T-helper 2 cell treated with Interferon-gamma antibody and Interleukin-4, amounts not matched to agents 5 μg/mL and 100 μg/mL, for 36 hours (primary cell): ENCODE measurements at regions not wholly inside any gene's neighbourhood (a gene's known extent, or its start where the extent isn't known, plus 50 kb on each side); places are given as distances from the start of the nearest gene placed in this dataset.

Experiments used
- DNase-seq: peaks from one replicate; pipeline ENCODE4 v3.0.0; 2021; ENCODE audit warnings: low spot score
- H3K27ac Mint-ChIP-seq: one replicate; pipeline ENCODE4 v1.8.0; 2021; ENCODE audit warnings: mild to moderate bottlenecking, mixed read lengths
- H3K27me3 Mint-ChIP-seq: one replicate; pipeline ENCODE4 v1.8.0; 2021; ENCODE audit warnings: low read depth, mixed read lengths
- H3K36me3 Mint-ChIP-seq: one replicate; pipeline ENCODE4 v1.8.0; 2021; ENCODE audit warnings: low read depth, mixed read lengths
- H3K4me1 Mint-ChIP-seq: one replicate; pipeline ENCODE4 v1.8.0; 2021; ENCODE audit warnings: low read depth, mixed read lengths
- H3K4me3 Mint-ChIP-seq: one replicate; pipeline ENCODE4 v1.8.0; 2022; ENCODE audit warnings: mild to moderate bottlenecking, moderate library complexity, mixed read lengths
- H3K9me3 Mint-ChIP-seq: one replicate; pipeline ENCODE4 v1.8.0; 2021; ENCODE audit warnings: mixed read lengths

- Mint-ChIP-seq H3K36me3 (no peaks in the 10 kb centered on the region), H3K27me3 (no peaks in the 10 kb centered on the region), H3K4me3 (no peak overlapping the region), H3K4me1 (no peaks in the 10 kb centered on the region), H3K27ac (no peak overlapping the region), H3K9me3 (no peaks in the 10 kb centered on the region)
- no peak for DNase-seq
Observed at GRCh38 chr5:89441965-89442364, 559.0 kb upstream of the MEF2C start.

- H3K27me3 Mint-ChIP-seq: no peaks in the 10 kb centered on the region
- DNase-seq: no peak
- H3K9me3 Mint-ChIP-seq: no peaks in the 10 kb centered on the region
- H3K4me1 Mint-ChIP-seq: no peaks in the 10 kb centered on the region
- no peaks in the 10 kb centered on the region for H3K36me3 Mint-ChIP-seq
- H3K27ac Mint-ChIP-seq: no peak overlapping the region
- H3K4me3 Mint-ChIP-seq: no peak overlapping the region
Observed at GRCh38 chr5:89440670-89441069, 557.7 kb upstream of the MEF2C start.

DNA sequence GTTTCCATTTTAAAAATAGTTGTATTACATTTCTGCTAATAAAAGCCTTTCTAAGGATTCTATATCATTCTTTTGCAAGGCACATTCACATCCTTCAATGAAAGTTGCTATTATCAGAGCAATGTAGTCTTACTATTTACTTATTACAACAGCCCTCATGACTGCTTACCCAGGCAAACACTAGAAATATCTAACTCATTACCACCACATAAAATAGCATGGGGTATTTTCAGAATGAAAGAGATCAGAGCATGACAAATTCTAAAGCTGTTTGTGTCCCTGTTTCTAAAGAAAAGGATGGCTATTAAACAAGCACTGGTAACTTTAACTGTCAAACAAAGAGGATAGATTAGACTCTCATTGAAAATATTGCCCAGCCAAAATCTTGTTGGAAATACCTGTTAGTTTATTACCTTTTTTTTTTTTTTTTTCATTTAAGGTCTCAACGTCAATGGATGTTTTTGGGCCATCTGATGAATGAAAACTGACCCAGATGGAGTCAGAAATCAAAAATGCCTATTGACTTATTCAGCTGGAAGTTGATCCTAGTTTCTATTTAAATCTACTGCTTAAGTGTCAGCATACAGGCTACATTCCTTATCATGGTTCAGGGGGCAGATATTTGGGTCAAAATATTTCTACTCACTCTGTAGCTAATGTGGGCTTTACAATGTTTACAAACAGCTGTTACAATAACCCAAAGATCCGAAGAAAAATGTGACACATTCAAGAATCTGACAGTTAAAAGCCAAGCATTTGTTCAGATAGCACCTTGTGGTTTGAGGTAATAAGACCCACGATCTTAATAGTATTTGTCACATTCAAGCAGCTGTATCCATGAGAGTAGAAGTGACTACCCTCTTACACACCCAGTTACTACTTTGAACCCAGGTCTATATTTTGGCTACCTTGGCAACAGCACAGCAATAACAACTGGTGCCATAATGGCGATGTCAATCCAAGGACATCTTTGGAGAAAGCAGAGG, 554.8 kb upstream of the MEF2C start:
- Mint-ChIP-seq H3K4me1 (no peaks in the 10 kb centered on the region), H3K4me3 (no peak overlapping the region), H3K36me3 (no peaks in the 10 kb centered on the region), H3K9me3 (no peaks in the 10 kb centered on the region), H3K27me3 (no peaks in the 10 kb centered on the region), H3K27ac (no peak overlapping the region)
- no peak for DNase-seq

GRCh38 chr5:89436464-89436863, 553.5 kb upstream of the MEF2C start:
- Mint-ChIP-seq H3K4me1 (no peaks in the 10 kb centered on the region), H3K4me3 (no peak overlapping the region), H3K36me3 (no peaks in the 10 kb centered on the region), H3K27me3 (no peaks in the 10 kb centered on the region), H3K9me3 (no peaks in the 10 kb centered on the region), H3K27ac (no peak overlapping the region)
- no peak for DNase-seq

- no peak overlapping the region for H3K27ac Mint-ChIP-seq
- no peak for DNase-seq
- no peaks in the 10 kb centered on the region for H3K27me3 Mint-ChIP-seq
- H3K9me3 Mint-ChIP-seq: no peaks in the 10 kb centered on the region
- no peak overlapping the region for H3K4me3 Mint-ChIP-seq
- no peaks in the 10 kb centered on the region for H3K4me1 Mint-ChIP-seq
- no peaks in the 10 kb centered on the region for H3K36me3 Mint-ChIP-seq
Observed at GRCh38 chr5:89435347-89435746, 552.4 kb upstream of the MEF2C start.

DNA sequence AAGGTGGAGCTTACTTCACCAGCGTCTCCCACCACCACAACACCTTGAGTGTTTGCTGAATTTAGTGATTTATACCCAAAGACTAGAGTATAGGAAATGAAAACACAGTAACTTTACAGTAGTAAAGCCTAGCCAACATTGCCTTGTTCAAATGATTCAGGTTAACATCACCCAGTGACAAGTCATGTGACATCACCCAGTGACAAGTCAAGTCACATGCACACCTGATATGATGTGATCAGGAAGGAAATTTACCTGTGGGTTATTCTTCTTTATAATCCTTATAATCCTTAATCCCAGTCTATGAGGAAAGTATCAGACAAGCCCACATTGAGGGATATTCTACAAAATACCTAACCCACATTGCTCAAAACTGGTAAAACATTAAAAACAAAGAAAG, 545.6 kb upstream of the MEF2C start:
- Mint-ChIP-seq H3K4me1 (no peaks in the 10 kb centered on the region), H3K9me3 (no peaks in the 10 kb centered on the region), H3K27ac (no peak overlapping the region), H3K27me3 (no peaks in the 10 kb centered on the region), H3K36me3 (no peaks in the 10 kb centered on the region), H3K4me3 (no peak overlapping the region)
- no peak for DNase-seq

DNA sequence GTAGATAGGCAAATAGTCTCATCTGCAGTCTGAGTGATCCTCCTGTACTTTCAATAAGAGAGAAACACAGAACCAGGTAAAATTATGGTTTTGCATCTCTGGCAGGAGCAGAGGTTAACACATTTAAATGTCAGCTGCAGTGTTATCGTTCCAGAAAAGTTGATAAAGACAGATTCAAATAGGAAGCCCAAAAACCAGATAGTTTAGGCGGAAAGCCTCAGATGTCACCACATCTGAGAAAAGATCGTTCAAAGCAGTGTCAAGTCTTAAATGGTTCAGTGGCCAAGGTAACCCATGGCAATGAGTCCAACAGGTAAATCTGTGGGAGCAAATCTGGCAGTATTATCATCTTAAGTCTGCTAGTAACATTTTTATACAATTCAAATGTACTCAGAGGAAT, 542.1 kb upstream of the MEF2C start:
- H3K36me3 Mint-ChIP-seq: no peaks in the 10 kb centered on the region
- no peaks in the 10 kb centered on the region for H3K9me3 Mint-ChIP-seq
- H3K4me1 Mint-ChIP-seq: no peaks in the 10 kb centered on the region
- H3K4me3 Mint-ChIP-seq: no peak overlapping the region
- DNase-seq: no peak
- H3K27ac Mint-ChIP-seq: no peak overlapping the region
- no peaks in the 10 kb centered on the region for H3K27me3 Mint-ChIP-seq

DNA sequence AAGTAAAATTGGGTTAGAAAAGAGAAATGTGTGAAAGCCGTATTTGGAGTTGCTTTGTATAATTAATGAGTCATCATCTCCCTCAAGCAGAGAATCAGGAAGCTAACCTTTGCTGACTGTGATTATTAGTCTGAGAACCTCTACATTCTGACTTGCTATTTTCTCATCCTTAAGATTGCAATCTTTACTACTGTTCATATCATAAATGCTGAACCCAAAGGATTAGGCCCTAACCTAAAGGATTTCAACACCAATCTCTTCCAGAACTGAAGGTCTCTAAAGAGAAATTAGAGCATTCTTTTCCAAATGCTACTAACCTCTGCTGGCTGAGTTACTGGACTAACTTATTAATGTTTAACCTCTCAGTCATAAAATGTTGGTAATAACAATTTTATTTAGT, 538.1 kb upstream of the MEF2C start:
- Mint-ChIP-seq H3K27ac (no peak overlapping the region), H3K36me3 (no peaks in the 10 kb centered on the region), H3K27me3 (no peaks in the 10 kb centered on the region), H3K4me1 (no peaks in the 10 kb centered on the region), H3K4me3 (no peak overlapping the region), H3K9me3 (peaks cover 14% of the 10 kb centered on the region)
- DNase-seq: no peak

DNA sequence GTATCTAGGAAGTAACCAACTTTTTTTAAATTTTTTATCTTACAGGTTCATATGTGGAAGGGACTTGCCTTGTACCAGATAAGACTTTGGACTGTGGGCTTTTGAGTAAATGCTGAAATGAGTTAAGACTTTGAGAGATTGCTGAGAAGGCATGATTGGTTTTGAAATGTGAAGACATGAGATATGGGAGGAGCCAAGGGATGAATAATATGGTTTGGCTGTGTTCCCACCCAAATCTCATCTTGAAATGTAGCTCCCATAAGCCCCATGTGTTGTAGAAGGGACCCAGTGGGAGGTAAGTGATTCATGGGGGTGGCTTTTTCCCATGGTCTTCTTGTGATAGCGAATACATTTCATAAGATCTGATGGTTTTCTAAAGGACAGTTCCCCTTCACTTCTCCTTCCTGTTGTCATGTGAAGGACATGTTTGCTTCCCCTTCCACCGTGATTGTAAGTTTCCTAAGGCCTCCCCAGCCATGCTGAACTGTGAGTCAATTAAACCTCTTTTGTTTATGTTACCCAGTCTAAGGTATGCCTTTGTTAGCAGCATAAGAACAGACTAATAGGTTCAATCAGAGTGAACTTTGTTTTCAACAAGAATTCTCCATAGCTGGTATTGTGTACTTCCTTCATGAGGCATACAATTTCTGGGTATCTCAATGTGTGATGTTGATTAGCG, 535.6 kb upstream of the MEF2C start:
- no peaks in the 10 kb centered on the region for H3K27me3 Mint-ChIP-seq
- H3K27ac Mint-ChIP-seq: no peak overlapping the region
- H3K9me3 Mint-ChIP-seq: peaks cover 14% of the 10 kb centered on the region
- no peak for DNase-seq
- no peak overlapping the region for H3K4me3 Mint-ChIP-seq
- no peaks in the 10 kb centered on the region for H3K4me1 Mint-ChIP-seq
- no peaks in the 10 kb centered on the region for H3K36me3 Mint-ChIP-seq

- Mint-ChIP-seq H3K9me3 (peaks cover 14% of the 10 kb centered on the region), H3K4me1 (no peaks in the 10 kb centered on the region), H3K4me3 (no peak overlapping the region), H3K27me3 (no peaks in the 10 kb centered on the region), H3K27ac (no peak overlapping the region), H3K36me3 (no peaks in the 10 kb centered on the region)
- DNase-seq: no peak
Observed at GRCh38 chr5:89417990-89418389, 535.0 kb upstream of the MEF2C start.

- Mint-ChIP-seq H3K4me3 (no peak overlapping the region), H3K4me1 (no peaks in the 10 kb centered on the region), H3K27ac (no peak overlapping the region), H3K36me3 (no peaks in the 10 kb centered on the region), H3K9me3 (peaks cover 14% of the 10 kb centered on the region), H3K27me3 (no peaks in the 10 kb centered on the region)
- no peak for DNase-seq
Observed at GRCh38 chr5:89417515-89417914, 534.5 kb upstream of the MEF2C start.

DNA sequence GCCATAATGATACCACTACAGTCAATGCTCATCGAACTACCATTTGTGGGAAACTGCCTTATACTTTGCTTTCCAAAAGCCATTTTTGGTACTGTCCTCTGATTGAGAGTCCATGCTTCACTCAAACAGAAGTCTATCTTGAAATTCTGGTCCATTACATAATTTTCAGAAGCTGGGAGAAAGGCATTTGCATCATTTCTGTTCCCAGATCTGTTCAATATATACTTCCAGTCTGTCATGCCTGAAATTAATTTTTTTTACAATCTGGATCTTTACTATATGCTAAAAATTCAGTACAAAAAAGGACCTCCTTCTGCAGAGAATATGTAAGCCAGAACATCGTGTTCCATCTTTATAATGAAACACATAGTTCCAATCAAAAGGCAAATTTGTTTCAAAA, 528.9 kb upstream of the MEF2C start:
- DNase-seq: no peak
- Mint-ChIP-seq H3K27me3 (no peaks in the 10 kb centered on the region), H3K4me1 (no peaks in the 10 kb centered on the region), H3K9me3 (peaks cover under 1% of the 10 kb centered on the region), H3K4me3 (no peak overlapping the region), H3K27ac (no peak overlapping the region), H3K36me3 (no peaks in the 10 kb centered on the region)

DNA sequence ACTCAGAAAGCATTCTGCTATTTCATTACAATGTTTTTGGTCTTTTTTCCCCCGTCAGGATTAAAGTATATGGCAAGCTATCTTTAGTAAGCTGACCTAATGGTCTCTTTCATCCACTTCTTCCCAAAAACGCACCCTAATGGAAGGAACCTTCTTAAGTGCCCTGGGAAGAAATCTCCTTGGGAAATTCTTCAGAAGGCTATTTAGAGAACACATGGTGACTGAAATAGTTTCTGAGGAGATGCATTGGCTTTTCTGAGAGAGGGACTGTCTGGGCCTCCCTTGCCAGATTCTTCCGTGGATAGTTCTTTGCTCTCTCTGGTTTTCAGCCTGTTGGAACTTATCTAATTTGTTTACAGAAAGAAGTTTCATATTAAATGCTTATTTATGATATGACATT, 524.1 kb upstream of the MEF2C start:
- no peak for DNase-seq
- no peaks in the 10 kb centered on the region for H3K4me1 Mint-ChIP-seq
- no peaks in the 10 kb centered on the region for H3K27me3 Mint-ChIP-seq
- no peak overlapping the region for H3K4me3 Mint-ChIP-seq
- H3K27ac Mint-ChIP-seq: no peak overlapping the region
- H3K36me3 Mint-ChIP-seq: no peaks in the 10 kb centered on the region
- no peaks in the 10 kb centered on the region for H3K9me3 Mint-ChIP-seq

DNA sequence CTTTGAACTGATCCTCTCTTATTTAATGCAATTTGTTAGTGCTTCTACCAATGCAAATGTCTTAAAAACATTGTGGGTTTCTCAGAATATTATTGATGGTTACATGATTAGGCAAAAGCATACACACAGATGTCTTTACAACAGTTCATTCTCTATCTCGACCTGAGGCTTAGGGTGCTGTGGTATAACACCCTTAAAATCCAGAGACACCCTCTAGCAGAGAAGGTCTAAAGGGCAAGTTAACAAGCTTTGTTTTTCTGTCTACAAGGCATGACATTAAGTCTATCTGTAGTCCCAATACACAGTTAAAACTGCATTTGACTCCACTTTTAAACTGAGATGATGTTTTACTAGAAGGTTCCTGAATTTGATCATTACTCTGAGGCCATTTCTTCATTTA, 518.7 kb upstream of the MEF2C start:
- no peaks in the 10 kb centered on the region for H3K9me3 Mint-ChIP-seq
- H3K4me1 Mint-ChIP-seq: peaks cover 5% of the 10 kb centered on the region
- no peak overlapping the region for H3K4me3 Mint-ChIP-seq
- DNase-seq: no peak
- H3K36me3 Mint-ChIP-seq: no peaks in the 10 kb centered on the region
- no peak overlapping the region for H3K27ac Mint-ChIP-seq
- no peaks in the 10 kb centered on the region for H3K27me3 Mint-ChIP-seq
